ENCODE measurements at regions not wholly inside any gene's neighbourhood (a gene's known extent, or its start where the extent isn't known, plus 50 kb on each side); places are given as distances from the start of the nearest gene placed in this dataset.

GRCh38 chr4:26126143-26126718 lies 194.6 kb upstream of the RBPJ start:
- Histone ChIP-seq H3K9me3 (no peaks in the 10 kb centered on the region), H3K27me3 (replicated peaks in 1 of 2; ENCODE audit: control insufficient read depth in 2 of 2, extremely low read depth in 1 of 2, insufficient read depth in 2 of 2, low read length in 1 of 2) (peaks cover 0 to 3% of the 10 kb centered on the region in 2 experiments), H3K4me1 (ENCODE audit: control insufficient read depth in 1 of 2, extremely low read depth in 1 of 2, insufficient read depth in 2 of 2, low read length in 2 of 2) (peaks cover 0 to 3% of the 10 kb centered on the region in 2 experiments), H3K27ac (ENCODE audit: low read length) (no peak overlapping the region), H3K36me3 (ENCODE audit: control insufficient read depth in 2 of 2, extremely low read depth in 1 of 2, insufficient read depth in 1 of 2, low read length in 1 of 2) (no peaks in the 10 kb centered on the region), H3K4me3 (ENCODE audit: control insufficient read depth in 1 of 2, extremely low read depth in 1 of 2, low read length in 1 of 2) (no peak overlapping the region)
- no peak overlapping the region for H3K4me3 Mint-ChIP-seq
- ATAC-seq (replicated peaks in 1 of 4), result no peak
- H3K4me1 Mint-ChIP-seq, result peaks cover 6 to 21% (median 14%) of the 10 kb centered on the region in 3 donors
- H3K27ac Mint-ChIP-seq, result no peak overlapping the region
- ChIA-PET CTCF (no interaction called here), POLR2A (no interaction called here)
- H3K9me3 Mint-ChIP-seq, result peaks cover 0 to 9% (median 6%) of the 10 kb centered on the region in 3 donors
- peaks cover 5% of the 10 kb centered on the region for H3K36me3 Mint-ChIP-seq
- DNase-seq, result peak in 1 of 35 experiments; percentile 21
- WGBS (ENCODE audit: insufficient coverage), result no CpG with 5 or more reads among the region's 5 CpGs
- peaks cover 0 to 17% of the 10 kb centered on the region in 2 donors for H3K27me3 Mint-ChIP-seq

- H3K9me3 Mint-ChIP-seq, result peaks cover 0 to 9% (median 6%) of the 10 kb centered on the region in 3 donors
- H3K36me3 Mint-ChIP-seq, result peaks cover 5% of the 10 kb centered on the region
- peaks cover 0 to 8% of the 10 kb centered on the region in 2 experiments for H3K4me1 ChIP-seq (ENCODE audit: control insufficient read depth in 1 of 2, extremely low read depth in 1 of 2, insufficient read depth in 2 of 2, low read length in 2 of 2)
- H3K4me3 Mint-ChIP-seq, result no peak overlapping the region
- peaks cover 9 to 29% (median 22%) of the 10 kb centered on the region in 3 donors for H3K4me1 Mint-ChIP-seq
- H3K9me3 ChIP-seq, result no peaks in the 10 kb centered on the region
- no peaks in the 10 kb centered on the region for H3K36me3 ChIP-seq (ENCODE audit: control insufficient read depth in 2 of 2, extremely low read depth in 1 of 2, insufficient read depth in 1 of 2, low read length in 1 of 2)
- ATAC-seq (replicated peaks in 1 of 4) (no peak), DNase-seq (no peak)
- no peak overlapping the region for H3K27ac ChIP-seq (ENCODE audit: low read length)
- ChIA-PET POLR2A (no interaction called here), CTCF (no interaction called here)
- peaks cover 0 to 3% of the 10 kb centered on the region in 2 experiments for H3K27me3 ChIP-seq (replicated peaks in 1 of 2; ENCODE audit: control insufficient read depth in 2 of 2, extremely low read depth in 1 of 2, insufficient read depth in 2 of 2, low read length in 1 of 2)
- H3K27me3 Mint-ChIP-seq, result peaks cover 0 to 17% of the 10 kb centered on the region in 2 donors
- no peak overlapping the region for H3K4me3 ChIP-seq (ENCODE audit: control insufficient read depth in 1 of 2, extremely low read depth in 1 of 2, low read length in 1 of 2)
- H3K27ac Mint-ChIP-seq, result no peak overlapping the region
- WGBS (ENCODE audit: insufficient coverage), result 86% methylated on average over 1 of the region's 4 CpGs
Observed at GRCh38 chr4:26126994-26127393, 193.8 kb upstream of the RBPJ start.

GRCh38 chr4:26127851-26128337 lies 192.9 kb upstream of the RBPJ start:
- H3K9me3 Mint-ChIP-seq, result peaks cover 0 to 9% (median 6%) of the 10 kb centered on the region in 3 donors

GRCh38 chr4:26130173-26130572 lies 190.6 kb upstream of the RBPJ start:
- H3K9me3 ChIP-seq, result no peaks in the 10 kb centered on the region
- ChIA-PET CTCF (interaction anchor here (0.6 to 1.0 kb wide), 3 partner anchors 160 to 393 kb away, joined by 3 to 6 read pairs (median 4); no protein-coding TSS in a partner anchor), POLR2A (no interaction called here)
- H3K27me3 ChIP-seq (replicated peaks in 1 of 2; ENCODE audit: control insufficient read depth in 2 of 2, extremely low read depth in 1 of 2, insufficient read depth in 2 of 2, low read length in 1 of 2), result peaks cover 0 to 3% of the 10 kb centered on the region in 2 experiments
- no peak overlapping the region for H3K4me3 ChIP-seq (ENCODE audit: control insufficient read depth in 1 of 2, extremely low read depth in 1 of 2, low read length in 1 of 2)
- WGBS (ENCODE audit: insufficient coverage), result 45% methylated on average over 5 of the region's 7 CpGs
- peaks cover 0 to 9% (median 6%) of the 10 kb centered on the region in 3 donors for H3K9me3 Mint-ChIP-seq
- peaks cover 0 to 24% of the 10 kb centered on the region in 2 experiments for H3K4me1 ChIP-seq (ENCODE audit: control insufficient read depth in 1 of 2, extremely low read depth in 1 of 2, insufficient read depth in 2 of 2, low read length in 2 of 2)
- H3K27me3 Mint-ChIP-seq, result peaks cover 0 to 17% of the 10 kb centered on the region in 2 donors
- no peak for DNase-seq
- H3K27ac ChIP-seq (ENCODE audit: low read length), result peak overlapping the region; percentile 65
- H3K27ac Mint-ChIP-seq, result peak overlapping the region; percentile 0 to 41
- peak in 1 of 4 experiments; percentile 5 for ATAC-seq (replicated peaks in 1 of 4)
- peaks cover 9 to 48% (median 30%) of the 10 kb centered on the region in 3 donors for H3K4me1 Mint-ChIP-seq
- H3K4me3 Mint-ChIP-seq, result no peak overlapping the region
- peaks cover 5% of the 10 kb centered on the region for H3K36me3 Mint-ChIP-seq
- no peaks in the 10 kb centered on the region for H3K36me3 ChIP-seq (ENCODE audit: control insufficient read depth in 2 of 2, extremely low read depth in 1 of 2, insufficient read depth in 1 of 2, low read length in 1 of 2)

More at GRCh38 chr4:26127851-26128337, 192.9 kb upstream of the RBPJ start:
- ChIA-PET POLR2A (no interaction called here), CTCF (no interaction called here)
- DNase-seq (no peak), ATAC-seq (replicated peaks in 1 of 4) (no peak)
- Histone ChIP-seq H3K27me3 (replicated peaks in 1 of 2; ENCODE audit: control insufficient read depth in 2 of 2, extremely low read depth in 1 of 2, insufficient read depth in 2 of 2, low read length in 1 of 2) (peaks cover 0 to 3% of the 10 kb centered on the region in 2 experiments), H3K36me3 (ENCODE audit: control insufficient read depth in 2 of 2, extremely low read depth in 1 of 2, insufficient read depth in 1 of 2, low read length in 1 of 2) (no peaks in the 10 kb centered on the region), H3K27ac (ENCODE audit: low read length) (no peak overlapping the region), H3K4me1 (ENCODE audit: control insufficient read depth in 1 of 2, extremely low read depth in 1 of 2, insufficient read depth in 2 of 2, low read length in 2 of 2) (peaks cover 0 to 17% of the 10 kb centered on the region in 2 experiments), H3K9me3 (no peaks in the 10 kb centered on the region), H3K4me3 (ENCODE audit: control insufficient read depth in 1 of 2, extremely low read depth in 1 of 2, low read length in 1 of 2) (no peak overlapping the region)
- H3K27me3 Mint-ChIP-seq, result peaks cover 0 to 17% of the 10 kb centered on the region in 2 donors
- H3K27ac Mint-ChIP-seq, result no peak overlapping the region
- H3K36me3 Mint-ChIP-seq, result peaks cover 5% of the 10 kb centered on the region
- H3K4me1 Mint-ChIP-seq, result peaks cover 9 to 38% (median 29%) of the 10 kb centered on the region in 3 donors
- H3K4me3 Mint-ChIP-seq, result no peak overlapping the region

GRCh38 chr4:26130841-26131432 lies 189.9 kb upstream of the RBPJ start:
- ATAC-seq (replicated peaks in 1 of 4) (peak in 2 of 4 experiments; percentile 49 to 68), DNase-seq (peak in 22 of 35 experiments; percentile 3 to 55 (median 12))
- Histone ChIP-seq H3K27ac (ENCODE audit: low read length) (peak overlapping the region; percentile 73), H3K4me3 (ENCODE audit: control insufficient read depth in 1 of 2, extremely low read depth in 1 of 2, low read length in 1 of 2) (no peak overlapping the region), H3K27me3 (replicated peaks in 1 of 2; ENCODE audit: control insufficient read depth in 2 of 2, extremely low read depth in 1 of 2, insufficient read depth in 2 of 2, low read length in 1 of 2) (peaks cover 0 to 3% of the 10 kb centered on the region in 2 experiments), H3K36me3 (ENCODE audit: control insufficient read depth in 2 of 2, extremely low read depth in 1 of 2, insufficient read depth in 1 of 2, low read length in 1 of 2) (no peaks in the 10 kb centered on the region), H3K4me1 (ENCODE audit: control insufficient read depth in 1 of 2, extremely low read depth in 1 of 2, insufficient read depth in 2 of 2, low read length in 2 of 2) (peaks cover 0 to 24% of the 10 kb centered on the region in 2 experiments), H3K9me3 (no peaks in the 10 kb centered on the region)
- Mint-ChIP-seq H3K27me3 (peaks cover 0 to 18% of the 10 kb centered on the region in 2 donors), H3K4me3 (no peak overlapping the region), H3K27ac (peak overlapping the region in 1 of 2 donors; percentile 0), H3K36me3 (peaks cover 5% of the 10 kb centered on the region), H3K4me1 (peaks cover 9 to 45% (median 30%) of the 10 kb centered on the region in 3 donors), H3K9me3 (peaks cover 4 to 9% (median 6%) of the 10 kb centered on the region in 3 donors)
- POLR2A ChIA-PET, result interaction anchor here in 1 of 2 donors (0.5 kb wide), 1 partner anchor 188 kb away, joined by 3 read pairs; no protein-coding TSS in a partner anchor
- CTCF ChIA-PET, result interaction anchor here (0.6 to 1.0 kb wide), 2 partner anchors 188 to 392 kb away, joined by 4 to 6 read pairs; no protein-coding TSS in a partner anchor
- WGBS (ENCODE audit: insufficient coverage), result 72% methylated on average over 4 of the region's 11 CpGs

- Histone ChIP-seq H3K4me3 (ENCODE audit: control insufficient read depth in 1 of 2, extremely low read depth in 1 of 2, low read length in 1 of 2) (no peak overlapping the region), H3K9me3 (no peaks in the 10 kb centered on the region), H3K27ac (ENCODE audit: low read length) (peak overlapping the region; percentile 73), H3K27me3 (replicated peaks in 1 of 2; ENCODE audit: control insufficient read depth in 2 of 2, extremely low read depth in 1 of 2, insufficient read depth in 2 of 2, low read length in 1 of 2) (peaks cover 0 to 3% of the 10 kb centered on the region in 2 experiments), H3K4me1 (ENCODE audit: control insufficient read depth in 1 of 2, extremely low read depth in 1 of 2, insufficient read depth in 2 of 2, low read length in 2 of 2) (peaks cover 0 to 24% of the 10 kb centered on the region in 2 experiments), H3K36me3 (ENCODE audit: control insufficient read depth in 2 of 2, extremely low read depth in 1 of 2, insufficient read depth in 1 of 2, low read length in 1 of 2) (no peaks in the 10 kb centered on the region)
- ChIA-PET POLR2A (interaction anchor here in 1 of 2 donors (0.5 kb wide), 1 partner anchor 187 kb away, joined by 3 read pairs; no protein-coding TSS in a partner anchor), CTCF (no interaction called here)
- WGBS (ENCODE audit: insufficient coverage), result no CpG with 5 or more reads among the region's 6 CpGs
- Mint-ChIP-seq H3K27ac (peak overlapping the region; percentile 0 to 39), H3K4me1 (peaks cover 9 to 39% (median 25%) of the 10 kb centered on the region in 3 donors), H3K27me3 (peaks cover 0 to 13% of the 10 kb centered on the region in 2 donors), H3K36me3 (peaks cover 5% of the 10 kb centered on the region), H3K4me3 (peak overlapping the region in 1 of 3 donors; percentile 3), H3K9me3 (peaks cover 4 to 9% (median 6%) of the 10 kb centered on the region in 3 donors)
- ATAC-seq (replicated peaks in 1 of 4) (peak in 3 of 4 experiments; percentile 24 to 82 (median 63)), DNase-seq (peak in 33 of 35 experiments; percentile 1 to 64 (median 24))
Observed at GRCh38 chr4:26131711-26132110, 189.1 kb upstream of the RBPJ start.
